ENCODE measurements at regions not wholly inside any gene's neighbourhood (a gene's known extent, or its start where the extent isn't known, plus 50 kb on each side); places are given as distances from the start of the nearest gene placed in this dataset.

- no peak overlapping the region for H3K27ac ChIP-seq
- no peak for TF ChIP-seq Cebpa-rat (IDR thresholded peaks at IDR 0.05)
- H4K20me1 ChIP-seq, result no peaks in the 10 kb centered on the region
- no peaks in the 10 kb centered on the region for H3K9me3 ChIP-seq
- no peaks in the 10 kb centered on the region for H3K27me3 ChIP-seq
- no peak overlapping the region for H3K4me2 ChIP-seq
- H3K36me3 ChIP-seq, result no peaks in the 10 kb centered on the region
- no peak overlapping the region for H3K4me3 ChIP-seq
- H3K4me1 ChIP-seq, result 0 out of 2 replicates have a peak, but pooled peaks cover 4% of the 10 kb centered on the region
- H3K9ac ChIP-seq, result no peak overlapping the region
These were observed 50.6 kb upstream of the GNAO1 start for GRCh38 chr16:56140645-56141044.

GRCh38 chr16:56137269-56137668 lies 54.0 kb upstream of the GNAO1 start:
- no peak overlapping the region for H3K4me2 ChIP-seq
- no peak overlapping the region for H3K4me3 ChIP-seq
- H3K9me3 ChIP-seq, result no peaks in the 10 kb centered on the region
- no peaks in the 10 kb centered on the region for H3K4me1 ChIP-seq
- no peaks in the 10 kb centered on the region for H3K36me3 ChIP-seq
- no peak for TF ChIP-seq Cebpa-rat (IDR thresholded peaks at IDR 0.05)
- H3K27ac ChIP-seq, result no peak overlapping the region
- H4K20me1 ChIP-seq, result no peaks in the 10 kb centered on the region
- H3K27me3 ChIP-seq, result no peaks in the 10 kb centered on the region
- H3K9ac ChIP-seq, result no peak overlapping the region

GRCh38 chr16:56136256-56136655 lies 55.0 kb upstream of the GNAO1 start:
- H3K36me3 ChIP-seq, result no peaks in the 10 kb centered on the region
- H3K9ac ChIP-seq, result no peak overlapping the region
- no peak overlapping the region for H3K4me3 ChIP-seq
- H3K4me1 ChIP-seq, result no peaks in the 10 kb centered on the region
- H3K27me3 ChIP-seq, result no peaks in the 10 kb centered on the region
- H4K20me1 ChIP-seq, result no peaks in the 10 kb centered on the region
- no peak overlapping the region for H3K4me2 ChIP-seq
- TF ChIP-seq Cebpa-rat (IDR thresholded peaks at IDR 0.05), result no peak
- H3K27ac ChIP-seq, result no peak overlapping the region
- H3K9me3 ChIP-seq, result no peaks in the 10 kb centered on the region

GRCh38 chr16:56134790-56135189 lies 56.5 kb upstream of the GNAO1 start:
- Histone ChIP-seq H3K4me2 (no peak overlapping the region), H3K9ac (no peak overlapping the region), H3K27ac (no peak overlapping the region), H3K4me3 (no peak overlapping the region), H3K4me1 (no peaks in the 10 kb centered on the region), H4K20me1 (no peaks in the 10 kb centered on the region), H3K36me3 (no peaks in the 10 kb centered on the region), H3K9me3 (no peaks in the 10 kb centered on the region), H3K27me3 (no peaks in the 10 kb centered on the region)
- TF ChIP-seq Cebpa-rat (IDR thresholded peaks at IDR 0.05), result no peak

GRCh38 chr16:56125922-56126321 lies 65.4 kb upstream of the GNAO1 start:
- H3K4me3 ChIP-seq, result no peak overlapping the region
- no peak overlapping the region for H3K9ac ChIP-seq

GRCh38 chr16:56122251-56122650 lies 69.0 kb upstream of the GNAO1 start:
- Histone ChIP-seq H3K4me2 (no peak overlapping the region), H3K36me3 (no peaks in the 10 kb centered on the region), H3K4me3 (no peak overlapping the region), H3K4me1 (no peaks in the 10 kb centered on the region), H3K27ac (no peak overlapping the region), H3K27me3 (no peaks in the 10 kb centered on the region), H4K20me1 (no peaks in the 10 kb centered on the region), H3K9ac (no peak overlapping the region), H3K9me3 (no peaks in the 10 kb centered on the region)
- TF ChIP-seq Cebpa-rat (IDR thresholded peaks at IDR 0.05), result no peak

More at GRCh38 chr16:56125922-56126321, 65.4 kb upstream of the GNAO1 start:
- Histone ChIP-seq H3K4me2 (no peak overlapping the region), H3K27ac (no peak overlapping the region), H3K27me3 (no peaks in the 10 kb centered on the region), H3K9me3 (no peaks in the 10 kb centered on the region), H3K4me1 (no peaks in the 10 kb centered on the region), H4K20me1 (no peaks in the 10 kb centered on the region), H3K36me3 (no peaks in the 10 kb centered on the region)
- TF ChIP-seq Cebpa-rat (IDR thresholded peaks at IDR 0.05), result no peak

- Histone ChIP-seq H3K9me3 (no peaks in the 10 kb centered on the region), H3K27ac (no peak overlapping the region), H3K36me3 (no peaks in the 10 kb centered on the region), H3K9ac (no peak overlapping the region), H3K4me3 (no peak overlapping the region), H3K4me2 (no peak overlapping the region), H3K4me1 (no peaks in the 10 kb centered on the region), H3K27me3 (no peaks in the 10 kb centered on the region), H4K20me1 (no peaks in the 10 kb centered on the region)
- no peak for TF ChIP-seq Cebpa-rat (IDR thresholded peaks at IDR 0.05)
These were observed 70.2 kb upstream of the GNAO1 start for GRCh38 chr16:56121156-56121500.

- H3K9me3 ChIP-seq, result no peaks in the 10 kb centered on the region
- no peaks in the 10 kb centered on the region for H3K27me3 ChIP-seq
- no peaks in the 10 kb centered on the region for H3K36me3 ChIP-seq
- H3K4me1 ChIP-seq, result no peaks in the 10 kb centered on the region
- H4K20me1 ChIP-seq, result no peaks in the 10 kb centered on the region
- no peak overlapping the region for H3K27ac ChIP-seq
- no peak overlapping the region for H3K9ac ChIP-seq
- TF ChIP-seq Cebpa-rat (IDR thresholded peaks at IDR 0.05), result no peak
- no peak overlapping the region for H3K4me2 ChIP-seq
- no peak overlapping the region for H3K4me3 ChIP-seq
These were observed 70.7 kb upstream of the GNAO1 start for GRCh38 chr16:56120447-56121155.

GRCh38 chr16:56119133-56119532 lies 72.2 kb upstream of the GNAO1 start:
- no peak overlapping the region for H3K27ac ChIP-seq
- H3K9ac ChIP-seq, result no peak overlapping the region
- no peaks in the 10 kb centered on the region for H4K20me1 ChIP-seq
- no peaks in the 10 kb centered on the region for H3K4me1 ChIP-seq
- no peak overlapping the region for H3K4me3 ChIP-seq
- no peaks in the 10 kb centered on the region for H3K27me3 ChIP-seq
- H3K36me3 ChIP-seq, result no peaks in the 10 kb centered on the region
- TF ChIP-seq Cebpa-rat (IDR thresholded peaks at IDR 0.05), result no peak
- H3K9me3 ChIP-seq, result no peaks in the 10 kb centered on the region
- H3K4me2 ChIP-seq, result no peak overlapping the region

- no peak for TF ChIP-seq Cebpa-rat (IDR thresholded peaks at IDR 0.05)
- Histone ChIP-seq H3K36me3 (no peaks in the 10 kb centered on the region), H3K4me1 (no peaks in the 10 kb centered on the region), H4K20me1 (no peaks in the 10 kb centered on the region), H3K27me3 (no peaks in the 10 kb centered on the region), H3K9me3 (no peaks in the 10 kb centered on the region), H3K9ac (no peak overlapping the region), H3K27ac (no peak overlapping the region), H3K4me3 (no peak overlapping the region), H3K4me2 (no peak overlapping the region)
These were observed 74.7 kb upstream of the GNAO1 start for GRCh38 chr16:56116577-56116964.

All from BLaER1 (cell line).